Mesendoderm (in vitro differentiated cells): ENCODE measurements at regions not wholly inside any gene's neighbourhood (a gene's known extent, or its start where the extent isn't known, plus 50 kb on each side); places are given as distances from the start of the nearest gene placed in this dataset.

Experiments used
- DNase-seq: peaks from one replicate; pipeline ENCODE4 v3.0.0; 2013
- H2AK5ac ChIP-seq: 2 replicates; pipeline ENCODE4 v1.6.1; 2013; ENCODE audit warnings: low read length, inconsistent platforms
- H2BK120ac ChIP-seq: 2 replicates; pipeline ENCODE4 v1.6.1; 2013; ENCODE audit warnings: low read depth, mild to moderate bottlenecking, low read length, moderate library complexity, mixed read lengths
- H2BK15ac ChIP-seq: replicated peaks from 2 replicates; pipeline ENCODE4 v1.6.1; 2013; ENCODE audit warnings: low read depth, mild to moderate bottlenecking, moderate library complexity
- H2BK5ac ChIP-seq: 2 replicates; pipeline ENCODE4 v1.6.1; 2013; ENCODE audit warnings: low read length, inconsistent platforms
- H3K18ac ChIP-seq: 2 replicates; pipeline ENCODE4 v1.6.1; 2013; ENCODE audit warnings: mild to moderate bottlenecking, low read length, mixed read lengths
- H3K23ac ChIP-seq: one replicate; pipeline ENCODE4 v1.6.1; 2013; ENCODE audit warnings: low read length
- H3K27ac ChIP-seq: 2 replicates; pipeline ENCODE4 v1.5.1; 2013; ENCODE audit warnings: low read depth, mild to moderate bottlenecking, inconsistent platforms, low read length, moderate library complexity
- H3K27me3 ChIP-seq: 2 replicates; pipeline ENCODE4 v1.6.1; 2013; ENCODE audit warnings: low read length, control low read depth, mild to moderate bottlenecking, inconsistent platforms; ENCODE audit not compliant: insufficient read depth, poor library complexity
- H3K36me3 ChIP-seq: 2 replicates; pipeline ENCODE4 v1.6.1; 2013; ENCODE audit warnings: low read length, inconsistent platforms; ENCODE audit not compliant: control insufficient read depth, insufficient read depth
- H3K4ac ChIP-seq: one replicate; pipeline ENCODE4 v1.6.1; 2013; ENCODE audit warnings: low read depth, mild to moderate bottlenecking, low read length, moderate library complexity
- H3K4me1 ChIP-seq: 2 replicates; pipeline ENCODE4 v1.6.1; 2013; ENCODE audit warnings: low read depth, low read length, inconsistent platforms; ENCODE audit not compliant: control insufficient read depth
- H3K4me2 ChIP-seq: 2 replicates; pipeline ENCODE4 v1.6.1; 2013; ENCODE audit warnings: low read length
- H3K4me3 ChIP-seq: 2 replicates; pipeline ENCODE4 v1.5.1; 2013; ENCODE audit warnings: mild to moderate bottlenecking, low read length
- H3K56ac ChIP-seq: one replicate; pipeline ENCODE4 v1.6.1; 2013; ENCODE audit warnings: low read length
- H3K79me1 ChIP-seq: 2 replicates; pipeline ENCODE4 v1.6.1; 2013; ENCODE audit warnings: low read length, inconsistent platforms
- H3K79me2 ChIP-seq: 2 replicates; pipeline ENCODE4 v1.6.1; 2013; ENCODE audit warnings: mild to moderate bottlenecking, low read length; ENCODE audit not compliant: control insufficient read depth, insufficient read depth
- H3K9ac ChIP-seq: 2 replicates; pipeline ENCODE4 v1.6.1; 2013; ENCODE audit warnings: low read length, inconsistent platforms
- H4K5ac ChIP-seq: one replicate; pipeline ENCODE4 v1.6.1; 2013; ENCODE audit warnings: low read length
- H4K8ac ChIP-seq: one replicate; pipeline ENCODE4 v1.6.1; 2013; ENCODE audit warnings: low read depth, mild to moderate bottlenecking, control low read depth, low read length, moderate library complexity
- WGBS: extraction: QIAGEN DNeasy Blood & Tissue Kit; methylation state at CpG from one replicate; pipeline ENCODE4 v1.1.7; 2013; ENCODE audit warnings: low lambda C conversion rate, missing lambda C conversion rate; ENCODE audit not compliant: insufficient coverage; ENCODE audit errors: extremely low coverage; 5-methylcytosine and 5-hydroxymethylcytosine counted together

GRCh38 chr5:74403771-74404170, 236.8 kb downstream of the ENC1 start:
- no peak overlapping the region for H2BK15ac ChIP-seq
- no peak overlapping the region for H3K23ac ChIP-seq
- H3K79me2 ChIP-seq = no peaks in the 10 kb centered on the region
- H3K4me1 ChIP-seq = peaks cover 4% of the 10 kb centered on the region
- H3K56ac ChIP-seq = no peak overlapping the region
- H3K18ac ChIP-seq = no peak overlapping the region
- no peak overlapping the region for H3K9ac ChIP-seq
- H2BK5ac ChIP-seq = no peak overlapping the region
- H3K27me3 ChIP-seq = no peaks in the 10 kb centered on the region
- H3K4me2 ChIP-seq = no peak overlapping the region
- no peak overlapping the region for H4K8ac ChIP-seq
- no peaks in the 10 kb centered on the region for H3K79me1 ChIP-seq
- no peak overlapping the region for H3K27ac ChIP-seq
- no peak overlapping the region for H2BK120ac ChIP-seq
- no peak overlapping the region for H4K5ac ChIP-seq
- H2AK5ac ChIP-seq = no peak overlapping the region
- H3K36me3 ChIP-seq = no peaks in the 10 kb centered on the region
- H3K4me3 ChIP-seq = no peak overlapping the region
- no peak for DNase-seq
- no CpG with 5 or more reads among the region's 2 CpGs for WGBS
- no peak overlapping the region for H3K4ac ChIP-seq

GRCh38 chr5:74402553-74402952, 238.0 kb downstream of the ENC1 start:
- H4K8ac ChIP-seq = no peak overlapping the region
- H3K36me3 ChIP-seq = no peaks in the 10 kb centered on the region
- no peak overlapping the region for H2BK15ac ChIP-seq
- no peak overlapping the region for H2BK5ac ChIP-seq
- H3K79me2 ChIP-seq = no peaks in the 10 kb centered on the region
- H3K27ac ChIP-seq = no peak overlapping the region
- H3K4me1 ChIP-seq = peaks cover 4% of the 10 kb centered on the region
- no peak overlapping the region for H3K9ac ChIP-seq
- no peak overlapping the region for H3K4me2 ChIP-seq
- WGBS = no CpG with 5 or more reads among the region's 4 CpGs
- no peak overlapping the region for H2BK120ac ChIP-seq
- H3K18ac ChIP-seq = no peak overlapping the region
- no peak overlapping the region for H3K4me3 ChIP-seq
- no peak overlapping the region for H2AK5ac ChIP-seq
- H3K4ac ChIP-seq = no peak overlapping the region
- no peak overlapping the region for H4K5ac ChIP-seq
- DNase-seq = no peak
- no peaks in the 10 kb centered on the region for H3K27me3 ChIP-seq
- H3K56ac ChIP-seq = no peak overlapping the region
- H3K23ac ChIP-seq = no peak overlapping the region
- no peaks in the 10 kb centered on the region for H3K79me1 ChIP-seq

- WGBS = no CpG with 5 or more reads among the region's 3 CpGs
- no peak for DNase-seq
- no peak overlapping the region for H3K4me2 ChIP-seq
Measured at GRCh38 chr5:74401946-74402320, 238.6 kb downstream of the ENC1 start.

GRCh38 chr5:74401281-74401945, 239.1 kb downstream of the ENC1 start:
- H2AK5ac ChIP-seq = peak overlapping the region; percentile 40
- no peaks in the 10 kb centered on the region for H3K79me1 ChIP-seq
- H3K79me2 ChIP-seq = no peaks in the 10 kb centered on the region
- no peak overlapping the region for H3K9ac ChIP-seq
- no peak overlapping the region for H3K4ac ChIP-seq
- no peak overlapping the region for H2BK120ac ChIP-seq
- H3K36me3 ChIP-seq = no peaks in the 10 kb centered on the region
- H3K4me3 ChIP-seq = no peak overlapping the region
- H2BK15ac ChIP-seq = no peak overlapping the region
- H4K5ac ChIP-seq = no peak overlapping the region
- H3K56ac ChIP-seq = no peak overlapping the region
- no peak overlapping the region for H3K23ac ChIP-seq
- DNase-seq = peak; percentile 48
- no peak overlapping the region for H2BK5ac ChIP-seq
- H4K8ac ChIP-seq = no peak overlapping the region
- peak overlapping the region; percentile 32 for H3K18ac ChIP-seq
- H3K27me3 ChIP-seq = no peaks in the 10 kb centered on the region
- peak overlapping the region; percentile 79 for H3K27ac ChIP-seq
- H3K4me1 ChIP-seq = peaks cover 4% of the 10 kb centered on the region
- H3K4me2 ChIP-seq = no peak overlapping the region
- no CpG with 5 or more reads among the region's 2 CpGs for WGBS

More at GRCh38 chr5:74401946-74402320, 238.6 kb downstream of the ENC1 start:
- H3K79me2 ChIP-seq = no peaks in the 10 kb centered on the region
- no peaks in the 10 kb centered on the region for H3K36me3 ChIP-seq
- H3K4ac ChIP-seq = no peak overlapping the region
- H2BK5ac ChIP-seq = no peak overlapping the region
- no peaks in the 10 kb centered on the region for H3K79me1 ChIP-seq
- H2AK5ac ChIP-seq = no peak overlapping the region
- H3K4me3 ChIP-seq = no peak overlapping the region
- no peak overlapping the region for H3K18ac ChIP-seq
- no peak overlapping the region for H3K56ac ChIP-seq
- peaks cover 4% of the 10 kb centered on the region for H3K4me1 ChIP-seq
- H3K27me3 ChIP-seq = no peaks in the 10 kb centered on the region
- H3K27ac ChIP-seq = no peak overlapping the region
- H2BK120ac ChIP-seq = no peak overlapping the region
- no peak overlapping the region for H3K23ac ChIP-seq
- no peak overlapping the region for H4K5ac ChIP-seq
- no peak overlapping the region for H4K8ac ChIP-seq
- H2BK15ac ChIP-seq = no peak overlapping the region
- H3K9ac ChIP-seq = no peak overlapping the region

- Histone ChIP-seq H3K18ac (no peak overlapping the region), H3K27me3 (no peaks in the 10 kb centered on the region), H3K4me3 (no peak overlapping the region), H3K27ac (no peak overlapping the region), H3K4me1 (peaks cover 7% of the 10 kb centered on the region), H2AK5ac (peak overlapping the region; percentile 89), H3K4me2 (no peak overlapping the region), H3K56ac (no peak overlapping the region), H2BK5ac (no peak overlapping the region), H2BK120ac (no peak overlapping the region), H3K79me2 (no peaks in the 10 kb centered on the region), H2BK15ac (no peak overlapping the region), H3K79me1 (no peaks in the 10 kb centered on the region), H4K8ac (no peak overlapping the region), H3K23ac (no peak overlapping the region), H3K4ac (no peak overlapping the region), H4K5ac (no peak overlapping the region), H3K36me3 (no peaks in the 10 kb centered on the region), H3K9ac (no peak overlapping the region)
- no CpG with 5 or more reads among the region's 2 CpGs for WGBS
- no peak for DNase-seq
Measured at GRCh38 chr5:74400067-74400466, 240.5 kb downstream of the ENC1 start.
